ENCODE measurements at regions not wholly inside any gene's neighbourhood (a gene's known extent, or its start where the extent isn't known, plus 50 kb on each side); places are given as distances from the start of the nearest gene placed in this dataset.

DNA sequence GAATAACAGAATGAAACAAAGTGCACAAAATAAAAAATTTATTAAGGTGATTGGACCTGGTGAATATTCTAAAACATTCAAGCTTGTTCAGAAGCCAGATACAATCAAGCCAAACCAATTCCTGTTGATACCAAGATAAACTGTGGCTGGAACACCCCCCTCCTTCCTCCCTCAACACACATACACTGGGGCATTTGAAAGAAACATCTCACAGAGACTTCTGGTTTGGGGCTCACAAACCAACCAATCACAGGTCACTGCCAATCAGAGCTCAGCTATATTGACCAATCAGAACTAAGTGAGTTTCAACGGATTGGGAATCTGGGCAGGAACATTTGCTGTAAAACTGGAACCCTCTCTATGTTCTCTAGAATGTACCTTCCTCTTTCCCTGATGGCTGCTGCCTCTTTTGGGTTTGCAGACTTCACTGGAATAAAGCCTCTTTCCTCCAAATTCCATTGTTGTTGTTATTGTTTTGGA lies 340.6 kb upstream of the GOLIM4 start:
- no peak overlapping the region for H3K4me3 ChIP-seq (replicated peaks; ENCODE audit: low read depth, low read length)
- DNase-seq (ENCODE audit: extremely low read depth, insufficient read length) = no peak
- no peaks in the 10 kb centered on the region for H3K36me3 ChIP-seq (ENCODE audit: control insufficient read depth, insufficient read depth, low read length)
- TF ChIP-seq, protein P1, sequence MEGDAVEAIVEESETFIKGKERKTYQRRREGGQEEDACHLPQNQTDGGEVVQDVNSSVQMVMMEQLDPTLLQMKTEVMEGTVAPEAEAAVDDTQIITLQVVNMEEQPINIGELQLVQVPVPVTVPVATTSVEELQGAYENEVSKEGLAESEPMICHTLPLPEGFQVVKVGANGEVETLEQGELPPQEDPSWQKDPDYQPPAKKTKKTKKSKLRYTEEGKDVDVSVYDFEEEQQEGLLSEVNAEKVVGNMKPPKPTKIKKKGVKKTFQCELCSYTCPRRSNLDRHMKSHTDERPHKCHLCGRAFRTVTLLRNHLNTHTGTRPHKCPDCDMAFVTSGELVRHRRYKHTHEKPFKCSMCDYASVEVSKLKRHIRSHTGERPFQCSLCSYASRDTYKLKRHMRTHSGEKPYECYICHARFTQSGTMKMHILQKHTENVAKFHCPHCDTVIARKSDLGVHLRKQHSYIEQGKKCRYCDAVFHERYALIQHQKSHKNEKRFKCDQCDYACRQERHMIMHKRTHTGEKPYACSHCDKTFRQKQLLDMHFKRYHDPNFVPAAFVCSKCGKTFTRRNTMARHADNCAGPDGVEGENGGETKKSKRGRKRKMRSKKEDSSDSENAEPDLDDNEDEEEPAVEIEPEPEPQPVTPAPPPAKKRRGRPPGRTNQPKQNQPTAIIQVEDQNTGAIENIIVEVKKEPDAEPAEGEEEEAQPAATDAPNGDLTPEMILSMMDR (IDR thresholded peaks at IDR 0.05; ENCODE audit: insufficient read depth, low read length, poor library complexity, severe bottlenecking) = no peak
- H3K27me3 ChIP-seq (replicated peaks; ENCODE audit: control insufficient read depth, insufficient read depth, low read length) = no peaks in the 10 kb centered on the region

DNA sequence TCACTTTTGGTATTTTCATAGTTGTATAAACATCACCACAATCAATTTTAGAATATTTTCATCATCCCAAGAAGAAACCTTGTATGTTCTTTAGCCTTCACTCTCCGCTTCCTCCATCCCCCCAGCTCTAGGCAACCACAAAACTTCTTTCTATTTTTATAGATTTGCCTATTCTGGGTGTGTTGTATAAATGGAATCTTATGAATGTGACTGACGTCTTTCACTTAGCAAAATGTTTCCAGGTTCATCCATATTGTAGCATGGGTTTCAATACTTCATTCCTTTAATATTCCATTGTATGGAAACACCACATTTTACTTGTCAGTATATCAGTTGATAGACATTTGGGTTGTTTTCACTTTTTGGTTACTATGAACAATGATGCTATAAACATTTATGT lies 335.8 kb upstream of the GOLIM4 start:
- no peak overlapping the region for H3K4me3 ChIP-seq (replicated peaks; ENCODE audit: low read depth, low read length)
- no peaks in the 10 kb centered on the region for H3K36me3 ChIP-seq (ENCODE audit: control insufficient read depth, insufficient read depth, low read length)
- H3K27me3 ChIP-seq (replicated peaks; ENCODE audit: control insufficient read depth, insufficient read depth, low read length) = no peaks in the 10 kb centered on the region
- TF ChIP-seq, protein P1 (IDR thresholded peaks at IDR 0.05; ENCODE audit: insufficient read depth, low read length, poor library complexity, severe bottlenecking) = no peak
- DNase-seq (ENCODE audit: extremely low read depth, insufficient read length) = no peak

DNA sequence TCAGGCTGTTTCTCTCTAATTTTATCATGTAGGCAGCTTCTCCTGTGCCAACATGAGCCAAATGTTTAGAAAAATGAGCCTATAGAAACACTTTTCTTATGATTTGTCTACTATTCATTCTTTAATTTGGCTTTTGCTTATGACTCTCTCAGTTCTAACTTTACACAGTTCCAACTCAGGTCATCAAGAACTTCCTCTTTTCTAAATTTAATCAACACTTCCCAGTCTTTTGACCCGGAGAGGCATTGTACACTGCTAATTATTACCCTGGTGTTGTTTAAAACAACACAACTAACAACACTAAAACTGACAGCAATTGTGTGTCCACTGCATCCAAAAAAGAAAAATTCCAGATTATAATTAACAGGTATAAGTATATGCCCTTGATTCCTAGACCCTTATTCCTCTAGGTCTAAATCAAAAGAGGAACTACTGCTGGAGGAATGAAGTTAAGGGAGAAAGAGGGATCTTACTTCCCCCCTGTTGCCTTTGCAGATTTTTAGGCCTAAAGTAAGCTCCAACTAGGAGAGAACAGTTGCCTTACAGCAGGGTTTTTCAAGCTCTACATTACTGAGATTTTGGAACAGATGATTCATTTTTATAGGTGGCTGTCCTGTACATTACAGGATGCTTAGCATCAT lies 332.2 kb upstream of the GOLIM4 start:
- TF ChIP-seq, protein P1 (IDR thresholded peaks at IDR 0.05; ENCODE audit: insufficient read depth, low read length, poor library complexity, severe bottlenecking) = no peak
- H3K36me3 ChIP-seq (ENCODE audit: control insufficient read depth, insufficient read depth, low read length) = no peaks in the 10 kb centered on the region
- DNase-seq (ENCODE audit: extremely low read depth, insufficient read length) = no peak
- H3K4me3 ChIP-seq (replicated peaks; ENCODE audit: low read depth, low read length) = no peak overlapping the region
- no peaks in the 10 kb centered on the region for H3K27me3 ChIP-seq (replicated peaks; ENCODE audit: control insufficient read depth, insufficient read depth, low read length)

DNA sequence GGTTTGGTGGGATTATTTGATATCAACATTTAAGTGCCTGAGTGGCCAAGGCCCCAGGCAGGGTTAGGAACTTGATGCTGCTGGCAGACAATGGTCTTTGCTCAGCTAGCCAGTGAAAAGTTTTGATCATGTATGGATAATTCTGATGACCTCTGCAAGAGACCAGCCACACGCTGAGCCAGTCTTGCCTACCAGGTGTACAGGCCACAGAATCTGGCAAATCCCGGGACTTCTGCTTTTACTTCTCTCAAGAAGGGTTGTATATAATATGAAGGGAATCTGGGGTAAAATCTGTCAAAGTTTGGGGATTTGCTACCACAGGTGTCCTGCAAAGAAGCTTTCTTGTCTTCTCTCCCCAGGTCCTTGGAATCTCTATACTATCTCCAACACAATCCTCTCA lies 331.4 kb upstream of the GOLIM4 start:
- TF ChIP-seq, protein P1 (IDR thresholded peaks at IDR 0.05; ENCODE audit: insufficient read depth, low read length, poor library complexity, severe bottlenecking) = no peak
- DNase-seq (ENCODE audit: extremely low read depth, insufficient read length) = no peak
- Histone ChIP-seq H3K27me3 (replicated peaks; ENCODE audit: control insufficient read depth, insufficient read depth, low read length) (no peaks in the 10 kb centered on the region), H3K4me3 (replicated peaks; ENCODE audit: low read depth, low read length) (no peak overlapping the region), H3K36me3 (ENCODE audit: control insufficient read depth, insufficient read depth, low read length) (no peaks in the 10 kb centered on the region)

DNA sequence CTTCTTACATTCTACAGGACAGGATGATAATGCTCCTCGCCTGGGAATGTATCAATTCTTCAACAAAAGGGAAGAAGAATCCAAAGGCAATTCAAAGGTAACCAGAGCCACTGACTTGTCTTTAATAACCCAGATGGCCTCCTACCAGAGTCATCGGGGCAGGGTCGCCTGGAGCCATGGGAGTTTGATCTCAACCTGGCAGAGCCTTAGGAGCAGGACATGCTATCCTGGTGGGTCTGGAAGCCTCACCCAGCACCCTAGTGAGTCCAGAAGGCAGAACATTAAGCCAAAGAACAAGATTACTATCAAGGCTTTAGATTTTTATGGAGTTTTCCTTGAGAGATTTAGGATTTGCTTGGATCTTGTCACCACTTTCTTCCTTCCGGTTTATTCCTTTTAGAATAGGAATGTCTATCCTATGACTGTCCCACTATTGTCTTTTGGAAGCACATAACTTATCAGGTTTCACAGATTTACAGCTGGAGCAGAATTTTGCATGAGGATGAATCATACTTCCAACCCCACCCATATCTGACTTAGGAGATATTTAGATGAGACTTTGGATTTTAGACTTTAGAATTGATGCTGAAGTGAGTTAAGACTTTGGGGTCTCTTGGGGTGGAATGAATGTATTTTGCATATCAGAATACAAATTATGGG lies 330.3 kb upstream of the GOLIM4 start:
- TF ChIP-seq, protein P1 (IDR thresholded peaks at IDR 0.05; ENCODE audit: insufficient read depth, low read length, poor library complexity, severe bottlenecking) = no peak
- DNase-seq (ENCODE audit: extremely low read depth, insufficient read length) = no peak
- Histone ChIP-seq H3K27me3 (replicated peaks; ENCODE audit: control insufficient read depth, insufficient read depth, low read length) (no peaks in the 10 kb centered on the region), H3K4me3 (replicated peaks; ENCODE audit: low read depth, low read length) (no peak overlapping the region), H3K36me3 (ENCODE audit: control insufficient read depth, insufficient read depth, low read length) (no peaks in the 10 kb centered on the region)

Data from GM06990 (cell line).